ENCODE measurements at regions not wholly inside any gene's neighbourhood (a gene's known extent, or its start where the extent isn't known, plus 50 kb on each side); places are given as distances from the start of the nearest gene placed in this dataset.
"Not testable (repeated sequence)": the region's sequence is repeated elsewhere in the genome, so short reads cannot be mapped to it uniquely, and the experiment has no call there.

DNA sequence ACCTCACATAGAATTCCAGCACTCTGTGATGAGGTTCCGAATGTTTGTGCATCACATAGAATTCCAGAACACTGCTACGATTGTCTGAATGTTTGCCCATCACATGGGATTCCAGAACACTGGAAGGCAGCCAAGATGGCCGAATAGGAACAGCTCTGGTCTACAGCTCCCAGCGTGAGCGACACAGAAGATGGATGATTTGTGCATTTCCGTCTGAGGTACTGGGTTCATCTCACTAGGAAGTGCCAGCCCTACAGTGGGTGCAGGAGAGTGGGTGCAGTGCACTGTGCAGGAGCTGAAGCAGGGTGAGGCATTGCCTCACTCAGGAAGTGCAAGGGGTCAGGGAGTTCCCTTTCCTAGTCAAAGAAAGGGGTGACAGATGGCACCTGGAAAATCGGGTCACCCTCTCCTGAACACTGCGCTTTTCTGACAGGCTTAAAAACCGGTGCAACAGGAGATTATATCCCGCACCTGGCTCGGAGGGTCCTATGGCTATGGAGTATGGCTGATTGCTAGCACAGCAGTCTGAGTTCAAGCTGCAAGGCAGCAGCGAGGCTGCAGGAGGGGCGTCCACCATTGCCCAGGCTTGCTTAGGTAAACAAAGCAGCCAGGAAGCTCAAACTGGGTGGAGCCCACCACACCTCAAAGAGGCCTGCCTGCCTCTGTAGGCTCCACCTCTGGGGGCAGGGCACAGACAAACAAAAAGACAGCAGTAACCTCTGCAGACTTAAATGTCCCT lies 212.7 kb downstream of the FOXD4L6 start:
- not testable (repeated sequence) for H3K9me3 ChIP-seq (ENCODE audit: insufficient read depth, low read length); H2AFZ ChIP-seq (ENCODE audit: low read depth, low read length); H3K36me3 ChIP-seq (replicated peaks; ENCODE audit: low read depth, low read length); H3K9ac ChIP-seq (ENCODE audit: low read length); H3K4me1 ChIP-seq (ENCODE audit: low read length); H3K79me2 ChIP-seq (ENCODE audit: low read length); H4K20me1 ChIP-seq (ENCODE audit: insufficient read depth, low read length); H3K27ac ChIP-seq (ENCODE audit: low read length); H3K27me3 ChIP-seq (ENCODE audit: low read depth, low read length); H3K4me2 ChIP-seq (ENCODE audit: low read length); H3K4me3 ChIP-seq (ENCODE audit: low read length)

DNA sequence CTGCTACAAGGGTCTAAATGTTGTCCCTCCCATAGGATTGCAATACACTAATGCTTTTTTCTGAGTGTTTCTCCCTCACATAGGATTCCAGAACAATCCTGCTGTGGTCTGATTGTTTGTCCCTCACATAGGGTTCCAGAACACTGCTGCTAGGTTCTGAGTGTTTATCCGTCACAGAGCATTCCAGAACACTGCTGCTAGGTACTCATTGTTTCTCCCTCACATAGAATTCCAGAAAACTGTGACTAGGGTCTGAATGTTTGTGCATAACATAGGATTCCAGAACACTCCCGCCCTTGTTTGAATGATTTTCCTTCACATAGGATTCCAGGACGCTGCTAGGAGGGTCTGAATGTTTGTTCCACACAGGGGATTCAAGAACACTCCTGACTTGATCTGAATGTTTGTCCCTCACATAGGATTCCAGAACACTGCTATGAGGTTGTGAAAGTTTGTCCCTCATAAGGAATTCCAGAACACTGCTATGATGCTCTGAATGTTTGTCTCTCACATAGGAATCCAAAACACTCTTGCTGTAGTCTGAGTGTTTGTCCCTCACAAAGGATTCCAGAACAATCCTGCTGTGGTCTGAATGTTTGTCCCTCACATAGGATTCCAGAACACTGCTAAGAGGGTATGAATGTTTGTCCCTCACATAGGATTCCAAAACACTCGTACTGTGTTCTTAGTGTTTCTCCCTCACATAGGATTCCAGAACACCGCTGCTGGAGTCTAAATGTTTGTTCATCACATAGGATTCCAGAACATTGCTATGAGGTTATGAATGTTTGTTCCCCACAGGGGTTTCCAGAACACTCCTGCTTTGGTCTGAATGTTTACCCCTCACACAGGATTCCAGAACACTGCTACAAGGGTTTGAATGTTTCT lies 213.5 kb downstream of the FOXD4L6 start:
- no peak overlapping the region for H3K27ac ChIP-seq (ENCODE audit: low read length)
- H3K9me3 ChIP-seq (ENCODE audit: insufficient read depth, low read length): no peaks in the 10 kb centered on the region
- no peak overlapping the region for H3K4me2 ChIP-seq (ENCODE audit: low read length)
- H3K4me1 ChIP-seq (ENCODE audit: low read length): no peaks in the 10 kb centered on the region
- no peak overlapping the region for H3K9ac ChIP-seq (ENCODE audit: low read length)
- H2AFZ ChIP-seq (ENCODE audit: low read depth, low read length): no peak overlapping the region
- TF ChIP-seq, protein P1, sequence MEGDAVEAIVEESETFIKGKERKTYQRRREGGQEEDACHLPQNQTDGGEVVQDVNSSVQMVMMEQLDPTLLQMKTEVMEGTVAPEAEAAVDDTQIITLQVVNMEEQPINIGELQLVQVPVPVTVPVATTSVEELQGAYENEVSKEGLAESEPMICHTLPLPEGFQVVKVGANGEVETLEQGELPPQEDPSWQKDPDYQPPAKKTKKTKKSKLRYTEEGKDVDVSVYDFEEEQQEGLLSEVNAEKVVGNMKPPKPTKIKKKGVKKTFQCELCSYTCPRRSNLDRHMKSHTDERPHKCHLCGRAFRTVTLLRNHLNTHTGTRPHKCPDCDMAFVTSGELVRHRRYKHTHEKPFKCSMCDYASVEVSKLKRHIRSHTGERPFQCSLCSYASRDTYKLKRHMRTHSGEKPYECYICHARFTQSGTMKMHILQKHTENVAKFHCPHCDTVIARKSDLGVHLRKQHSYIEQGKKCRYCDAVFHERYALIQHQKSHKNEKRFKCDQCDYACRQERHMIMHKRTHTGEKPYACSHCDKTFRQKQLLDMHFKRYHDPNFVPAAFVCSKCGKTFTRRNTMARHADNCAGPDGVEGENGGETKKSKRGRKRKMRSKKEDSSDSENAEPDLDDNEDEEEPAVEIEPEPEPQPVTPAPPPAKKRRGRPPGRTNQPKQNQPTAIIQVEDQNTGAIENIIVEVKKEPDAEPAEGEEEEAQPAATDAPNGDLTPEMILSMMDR (IDR thresholded peaks at IDR 0.05; ENCODE audit: low read depth, low read length): no peak
- no peak for TF ChIP-seq EZH2phosphoT487 (IDR thresholded peaks at IDR 0.05; ENCODE audit: low read depth)
- H4K20me1 ChIP-seq (ENCODE audit: insufficient read depth, low read length): no peaks in the 10 kb centered on the region
- no peaks in the 10 kb centered on the region for H3K27me3 ChIP-seq (ENCODE audit: low read depth, low read length)
- H3K79me2 ChIP-seq (ENCODE audit: low read length): no peaks in the 10 kb centered on the region
- no peak overlapping the region for H3K4me3 ChIP-seq (ENCODE audit: low read length)
- no peaks in the 10 kb centered on the region for H3K36me3 ChIP-seq (replicated peaks; ENCODE audit: low read depth, low read length)

DNA sequence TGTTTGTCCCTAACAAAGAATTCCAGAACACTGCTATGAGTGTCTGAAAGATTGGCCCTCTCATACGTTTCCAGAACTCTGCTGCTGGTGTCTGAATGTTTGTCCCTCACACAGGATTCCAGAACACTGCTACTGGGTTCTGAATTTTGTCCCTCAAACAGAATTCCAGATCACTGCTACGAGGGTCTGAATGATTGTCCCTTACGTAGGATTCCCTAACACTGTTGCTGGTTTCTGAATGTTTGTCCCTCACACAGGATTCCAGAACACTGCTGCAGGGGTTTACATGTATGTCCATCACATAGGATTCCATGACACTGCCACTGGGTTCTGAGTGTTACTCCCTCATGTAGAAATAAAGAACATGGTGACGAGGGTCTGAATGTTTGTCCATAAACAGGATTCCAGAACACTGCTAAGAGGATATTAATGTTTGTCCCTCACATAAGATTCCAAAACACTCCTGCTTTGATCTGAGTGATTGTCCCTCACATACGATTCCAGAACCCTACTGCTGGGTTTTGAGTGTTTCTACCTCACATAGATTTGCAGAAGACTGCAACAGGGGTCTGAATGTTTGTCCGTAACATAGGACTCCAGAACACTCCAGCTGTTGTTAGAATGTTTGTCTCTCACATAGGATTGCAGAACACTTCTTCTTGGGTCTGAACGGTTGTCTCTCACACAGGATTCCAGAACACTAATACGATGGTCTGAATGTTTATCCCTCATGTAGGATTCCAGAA lies 214.4 kb downstream of the FOXD4L6 start:
- H3K4me1 ChIP-seq (ENCODE audit: low read length): no peaks in the 10 kb centered on the region
- no peak for TF ChIP-seq EZH2phosphoT487 (IDR thresholded peaks at IDR 0.05; ENCODE audit: low read depth)
- TF ChIP-seq, protein P1 (IDR thresholded peaks at IDR 0.05; ENCODE audit: low read depth, low read length): no peak
- no peaks in the 10 kb centered on the region for H4K20me1 ChIP-seq (ENCODE audit: insufficient read depth, low read length)
- H3K27ac ChIP-seq (ENCODE audit: low read length): no peak overlapping the region
- H2AFZ ChIP-seq (ENCODE audit: low read depth, low read length): no peak overlapping the region
- no peaks in the 10 kb centered on the region for H3K9me3 ChIP-seq (ENCODE audit: insufficient read depth, low read length)
- no peak overlapping the region for H3K9ac ChIP-seq (ENCODE audit: low read length)
- H3K4me2 ChIP-seq (ENCODE audit: low read length): no peak overlapping the region
- H3K27me3 ChIP-seq (ENCODE audit: low read depth, low read length): no peaks in the 10 kb centered on the region
- H3K4me3 ChIP-seq (ENCODE audit: low read length): no peak overlapping the region
- no peaks in the 10 kb centered on the region for H3K36me3 ChIP-seq (replicated peaks; ENCODE audit: low read depth, low read length)
- H3K79me2 ChIP-seq (ENCODE audit: low read length): no peaks in the 10 kb centered on the region

DNA sequence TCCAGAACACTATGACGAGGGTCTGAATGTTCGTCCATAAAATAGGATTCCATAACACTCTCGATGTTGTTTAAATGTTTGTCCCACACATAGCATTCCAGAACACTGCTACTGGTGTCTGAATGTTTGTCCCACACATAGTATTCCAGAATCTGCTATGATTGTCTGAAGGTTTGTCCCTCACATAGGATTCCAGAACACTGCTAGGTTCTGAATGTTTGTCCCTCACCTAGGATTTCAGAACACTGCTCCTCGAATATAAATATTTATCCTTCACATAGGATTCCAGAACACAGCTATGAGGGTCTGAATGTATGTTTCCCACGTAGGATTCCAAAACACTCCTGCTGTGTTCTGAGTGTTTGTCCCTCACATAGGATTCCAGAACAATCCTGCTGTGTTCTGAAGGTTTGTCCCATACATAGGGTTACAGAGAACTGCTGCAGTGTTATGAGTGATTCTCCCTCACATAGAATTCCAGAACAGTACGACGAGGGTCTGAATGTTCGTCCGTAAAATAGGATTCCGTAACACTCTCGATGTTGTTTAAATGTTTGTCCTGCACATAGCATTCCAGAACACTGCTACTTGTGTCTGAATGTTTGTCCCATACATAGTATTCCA lies 215.3 kb downstream of the FOXD4L6 start:
- Histone ChIP-seq H4K20me1 (ENCODE audit: insufficient read depth, low read length) (no peaks in the 10 kb centered on the region), H3K27ac (ENCODE audit: low read length) (no peak overlapping the region), H3K9ac (ENCODE audit: low read length) (no peak overlapping the region), H3K79me2 (ENCODE audit: low read length) (no peaks in the 10 kb centered on the region), H3K36me3 (replicated peaks; ENCODE audit: low read depth, low read length) (no peaks in the 10 kb centered on the region), H3K4me3 (ENCODE audit: low read length) (no peak overlapping the region), H3K4me2 (ENCODE audit: low read length) (no peak overlapping the region), H2AFZ (ENCODE audit: low read depth, low read length) (no peak overlapping the region), H3K9me3 (ENCODE audit: insufficient read depth, low read length) (0 out of 2 replicates have a peak, but pooled peaks cover 4% of the 10 kb centered on the region), H3K4me1 (ENCODE audit: low read length) (no peaks in the 10 kb centered on the region), H3K27me3 (ENCODE audit: low read depth, low read length) (no peaks in the 10 kb centered on the region)
- TF ChIP-seq, protein P1 (IDR thresholded peaks at IDR 0.05; ENCODE audit: low read depth, low read length): no peak
- no peak for TF ChIP-seq EZH2phosphoT487 (IDR thresholded peaks at IDR 0.05; ENCODE audit: low read depth)

DNA sequence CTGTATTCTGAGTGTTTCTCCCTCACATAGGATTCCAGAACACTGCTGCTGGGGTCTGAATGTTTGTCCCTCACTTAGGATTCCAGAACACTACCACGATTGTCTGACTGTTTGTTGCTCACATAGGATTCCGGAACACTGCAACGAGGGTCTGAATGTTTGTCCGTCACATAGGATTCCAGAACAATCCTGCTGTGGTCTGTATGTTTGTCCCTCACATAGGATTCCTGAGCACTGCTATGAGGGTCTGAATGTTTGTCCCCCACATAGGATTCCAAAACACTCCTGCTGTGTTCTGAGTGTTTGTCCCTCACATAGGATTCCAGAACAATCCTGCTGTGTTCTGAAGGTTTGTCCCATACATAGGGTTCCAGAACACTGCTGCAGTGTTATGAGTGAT lies 215.8 kb downstream of the FOXD4L6 start:
- H3K9me3 ChIP-seq (ENCODE audit: insufficient read depth, low read length); H3K4me2 ChIP-seq (ENCODE audit: low read length); H3K27me3 ChIP-seq (ENCODE audit: low read depth, low read length); H3K4me1 ChIP-seq (ENCODE audit: low read length); H3K36me3 ChIP-seq (replicated peaks; ENCODE audit: low read depth, low read length); H4K20me1 ChIP-seq (ENCODE audit: insufficient read depth, low read length); H3K4me3 ChIP-seq (ENCODE audit: low read length); H3K27ac ChIP-seq (ENCODE audit: low read length); H3K9ac ChIP-seq (ENCODE audit: low read length); H2AFZ ChIP-seq (ENCODE audit: low read depth, low read length); H3K79me2 ChIP-seq (ENCODE audit: low read length): not testable (repeated sequence)
